Epidermal melanocyte (primary cell): ENCODE measurements at regions not wholly inside any gene's neighbourhood (a gene's known extent, or its start where the extent isn't known, plus 50 kb on each side); places are given as distances from the start of the nearest gene placed in this dataset.

Experiments used
- DNase-seq: peaks from one replicate; pipeline ENCODE4 v3.0.0; 2011; ENCODE audit warnings: low spot score; ENCODE audit not compliant: insufficient read length

DNA sequence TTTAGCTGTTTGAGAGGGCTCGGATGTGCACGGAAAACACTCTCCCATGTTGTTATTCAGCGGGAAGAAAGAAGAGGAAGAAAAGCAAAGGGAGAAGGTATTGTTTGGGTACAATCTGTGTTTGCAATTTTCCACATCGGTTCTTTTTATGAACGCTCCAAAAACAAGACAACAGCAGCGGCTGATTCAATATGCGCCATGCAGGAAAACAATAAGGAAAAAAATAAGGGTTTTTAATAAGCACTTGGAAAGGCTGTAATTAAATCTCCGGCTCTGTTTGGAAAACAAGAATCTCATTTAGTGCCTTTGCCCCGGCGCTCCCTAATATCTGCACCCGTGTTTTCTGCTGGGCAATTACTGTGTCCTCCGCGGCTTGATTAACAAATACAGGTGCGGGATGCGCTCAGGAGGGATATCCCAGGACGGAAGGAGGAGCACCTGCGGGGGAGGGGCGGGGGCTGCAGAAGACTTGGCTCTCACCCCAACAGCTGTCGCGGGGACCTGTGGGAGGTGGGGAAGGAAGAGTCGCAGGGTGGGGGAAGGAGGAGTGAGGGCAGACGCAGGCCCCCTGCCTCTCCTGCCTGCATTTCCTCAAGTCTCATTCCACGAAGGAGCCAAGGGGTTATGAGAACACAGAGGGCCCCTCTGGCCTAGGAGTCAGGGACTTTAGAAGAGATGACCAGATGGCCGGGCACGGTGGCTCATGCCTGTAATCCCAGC, 181.5 kb upstream of the PODXL start:
- DNase-seq, result no peak

GRCh38 chr7:131735101-131735500, 178.7 kb upstream of the PODXL start:
- DNase-seq, result no peak

DNA sequence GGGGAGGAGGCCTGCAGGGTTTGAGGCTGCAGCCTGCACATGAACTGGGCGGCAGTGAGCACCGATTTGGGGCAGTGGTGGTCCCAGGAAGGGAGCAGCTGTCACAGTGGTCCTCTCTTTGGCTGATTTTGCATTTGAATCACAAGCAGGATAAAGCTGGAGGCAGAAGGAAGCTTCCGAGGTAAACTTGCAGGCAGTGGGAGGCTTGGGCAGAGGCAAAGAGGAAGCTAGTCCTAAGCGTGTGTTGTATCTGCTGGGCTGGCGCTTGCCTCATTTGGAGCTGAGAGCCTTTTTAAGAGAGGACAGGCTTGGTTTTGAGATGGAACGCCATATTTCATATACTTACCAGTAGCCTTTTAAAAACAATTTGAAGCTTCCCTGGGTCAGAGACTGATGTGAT, 177.2 kb upstream of the PODXL start:
- DNase-seq, result no peak

DNA sequence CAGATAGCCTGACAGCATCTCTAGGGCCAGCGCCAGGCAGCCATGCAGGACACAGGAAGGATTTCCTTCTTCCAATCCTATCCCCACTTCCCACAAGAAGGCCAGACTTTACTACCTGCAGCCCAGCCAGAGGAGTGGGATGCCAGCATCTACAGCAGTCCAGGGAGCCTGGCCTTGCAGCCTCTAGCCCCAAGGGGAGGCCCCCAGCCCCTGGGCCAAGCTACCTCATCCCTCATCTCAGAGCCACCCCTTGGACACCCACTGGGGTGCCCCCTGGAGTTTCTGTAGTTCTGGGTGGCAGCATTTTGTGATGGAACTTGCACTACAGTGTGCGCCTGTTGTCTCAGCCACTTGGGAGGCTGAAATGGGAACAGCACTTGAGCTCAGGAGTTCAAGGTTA, 170.8 kb upstream of the PODXL start:
- no peak for DNase-seq

- DNase-seq, result no peak
Observed at GRCh38 chr7:131726686-131727085, 170.3 kb upstream of the PODXL start.

DNA sequence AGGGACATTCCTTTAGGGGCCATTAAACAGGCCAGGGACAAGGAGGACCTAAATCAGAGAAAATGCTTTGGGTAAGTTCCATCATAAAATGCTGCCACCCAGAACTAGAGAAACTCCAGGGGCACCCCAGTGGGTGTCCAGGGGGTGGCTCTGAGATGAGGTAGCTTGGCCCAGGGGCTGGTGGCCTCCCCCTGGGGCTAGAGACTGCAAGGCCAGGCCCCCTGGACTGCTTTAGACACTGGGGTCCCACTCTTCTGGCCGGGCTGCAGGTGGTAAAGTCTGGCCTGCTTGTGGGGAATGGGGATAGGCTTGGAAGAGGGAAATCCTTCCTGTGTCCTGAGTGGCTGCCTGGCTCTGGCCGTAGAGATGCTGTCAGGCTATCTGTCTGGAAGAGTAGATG, 169.6 kb upstream of the PODXL start:
- DNase-seq, result no peak

DNA sequence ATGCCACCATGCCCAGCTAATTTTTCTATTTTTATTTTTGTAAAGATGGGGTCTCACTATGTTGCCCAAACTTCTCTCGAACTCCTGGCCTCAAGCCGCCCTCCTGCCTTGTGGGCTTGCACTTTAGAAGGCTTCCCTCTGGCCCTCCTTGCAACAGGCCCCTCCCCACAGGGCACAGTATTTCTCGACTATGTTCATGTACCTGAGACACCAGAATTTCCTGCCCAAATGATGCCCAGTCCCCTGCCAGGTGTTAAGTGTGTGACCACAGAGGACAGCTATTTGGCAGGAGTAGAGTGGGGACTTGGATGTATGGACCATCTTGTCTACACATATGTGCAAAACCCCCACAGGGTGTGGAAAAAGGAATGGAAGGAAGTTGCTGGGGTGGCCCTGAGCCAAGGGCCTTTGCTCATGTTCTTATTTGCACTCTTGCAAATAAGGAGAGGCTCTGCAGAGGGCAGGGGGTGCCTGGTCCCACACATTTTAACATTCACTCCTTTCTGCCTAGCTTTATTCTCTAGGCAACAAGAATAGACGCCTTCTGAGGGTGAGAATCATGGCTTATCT, 168.4 kb upstream of the PODXL start:
- no peak for DNase-seq

- DNase-seq, result no peak
Observed at GRCh38 chr7:131723926-131724325, 167.5 kb upstream of the PODXL start.

- no peak for DNase-seq
Observed at GRCh38 chr7:131722371-131722770, 165.9 kb upstream of the PODXL start.

DNA sequence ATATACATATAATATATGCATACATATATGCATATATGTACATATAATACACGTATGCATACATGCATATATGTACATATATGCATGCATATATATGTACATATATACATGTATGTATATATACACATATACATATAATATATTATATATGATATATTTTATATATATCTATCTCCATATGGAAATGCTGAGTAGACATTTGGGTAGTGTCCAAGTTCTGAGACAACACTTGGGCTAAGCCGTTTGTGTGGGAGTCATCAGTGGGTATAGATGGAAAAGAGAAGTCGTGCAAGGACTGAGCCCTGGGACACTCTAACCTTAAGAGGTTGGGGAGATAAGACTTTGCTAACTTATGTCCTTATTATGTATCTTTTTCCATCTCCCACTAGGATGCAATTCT, 165.2 kb upstream of the PODXL start:
- DNase-seq, result no peak

- no peak for DNase-seq
Observed at GRCh38 chr7:131720703-131721102, 164.3 kb upstream of the PODXL start.

DNA sequence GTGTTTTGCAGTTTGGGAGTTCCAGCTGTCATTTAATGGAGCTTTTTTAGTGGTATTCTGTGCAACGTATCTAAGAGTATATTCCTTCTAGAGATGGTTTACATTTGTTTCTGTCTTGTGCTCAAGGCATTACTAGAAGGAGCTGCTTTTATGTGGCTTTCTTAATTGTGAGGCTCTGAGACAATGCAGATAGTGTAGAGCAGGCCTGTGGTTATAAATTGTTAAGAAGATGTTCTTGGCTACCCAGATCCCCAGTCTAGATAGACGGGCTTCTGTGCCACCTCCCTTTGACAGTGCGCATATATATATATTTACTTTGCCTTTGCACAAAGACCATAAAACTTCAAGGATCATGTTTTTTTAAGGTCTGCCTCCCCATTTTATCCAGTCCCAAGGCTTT, 160.8 kb upstream of the PODXL start:
- no peak for DNase-seq

GRCh38 chr7:131699323-131699722, 142.9 kb upstream of the PODXL start:
- no peak for DNase-seq

DNA sequence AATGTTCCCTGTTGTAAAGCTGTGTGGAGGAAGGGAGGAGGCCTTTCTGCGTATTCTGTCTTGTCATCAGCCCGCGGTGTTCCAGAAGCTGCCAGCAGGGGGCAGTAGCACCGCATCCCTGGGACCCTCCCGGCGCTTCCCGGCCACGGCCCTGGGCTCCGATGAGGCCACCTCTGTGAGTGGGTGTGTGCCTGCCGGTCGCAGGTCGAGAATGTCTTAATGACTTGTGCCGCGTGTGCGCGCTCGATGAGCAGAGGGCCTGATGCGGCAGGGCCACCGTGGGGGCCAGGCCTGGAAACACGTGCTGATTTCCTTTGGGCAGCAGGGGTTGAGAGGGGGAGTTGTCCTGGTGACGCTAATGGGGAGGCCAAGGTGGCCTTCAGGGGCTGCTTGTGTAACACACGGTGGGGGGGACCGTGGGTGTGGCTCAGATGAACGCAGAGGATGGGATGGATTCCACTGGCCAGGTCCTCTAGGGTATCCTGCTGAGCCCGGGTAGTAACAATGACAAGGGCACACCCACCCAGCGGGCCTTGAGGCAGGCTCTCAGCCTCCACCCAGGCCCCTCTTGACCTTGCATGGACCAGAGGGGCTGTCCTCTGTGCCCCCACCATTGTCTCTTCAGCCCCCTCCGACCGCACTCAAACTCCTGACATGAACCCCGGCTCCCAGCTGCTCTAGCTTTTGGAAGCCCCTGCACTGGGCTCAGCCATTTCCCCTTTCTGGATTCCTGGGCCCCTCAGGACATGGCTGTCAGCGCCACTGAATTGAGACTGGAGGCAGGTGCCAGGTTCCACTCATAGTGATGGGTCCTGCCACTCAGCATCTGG, 135.9 kb upstream of the PODXL start:
- DNase-seq, result no peak

- DNase-seq, result no peak
Observed at GRCh38 chr7:131691454-131692130, 135.2 kb upstream of the PODXL start.

GRCh38 chr7:131690441-131690840, 134.0 kb upstream of the PODXL start:
- DNase-seq, result no peak

DNA sequence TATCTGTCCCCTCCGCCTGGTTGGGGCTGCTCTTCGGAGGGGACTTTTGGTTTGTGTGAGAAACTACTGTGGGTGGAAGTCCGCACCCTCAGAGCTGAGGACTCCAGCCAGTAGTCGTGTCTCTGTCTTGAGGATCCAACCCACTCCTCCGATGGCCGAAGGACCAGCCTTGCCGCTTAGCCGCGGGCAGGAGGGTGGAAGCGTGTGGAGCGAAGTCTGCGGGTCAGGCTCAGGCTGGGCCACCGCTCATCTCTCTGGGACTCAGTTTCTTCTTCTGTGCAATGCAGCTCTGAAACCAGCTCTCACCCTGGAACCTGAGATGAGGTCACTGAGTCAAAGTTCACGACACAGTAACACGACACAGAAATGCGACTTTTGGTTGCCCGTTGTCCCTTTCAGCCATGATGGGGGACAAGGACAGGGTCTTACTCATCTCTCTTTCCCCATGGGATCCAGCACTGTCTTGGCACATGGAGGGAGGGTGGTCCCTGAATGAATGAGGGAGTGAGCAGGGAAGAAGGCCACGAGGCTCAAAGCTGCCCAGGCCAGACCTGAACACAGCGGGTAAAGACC, 133.3 kb upstream of the PODXL start:
- no peak for DNase-seq

DNA sequence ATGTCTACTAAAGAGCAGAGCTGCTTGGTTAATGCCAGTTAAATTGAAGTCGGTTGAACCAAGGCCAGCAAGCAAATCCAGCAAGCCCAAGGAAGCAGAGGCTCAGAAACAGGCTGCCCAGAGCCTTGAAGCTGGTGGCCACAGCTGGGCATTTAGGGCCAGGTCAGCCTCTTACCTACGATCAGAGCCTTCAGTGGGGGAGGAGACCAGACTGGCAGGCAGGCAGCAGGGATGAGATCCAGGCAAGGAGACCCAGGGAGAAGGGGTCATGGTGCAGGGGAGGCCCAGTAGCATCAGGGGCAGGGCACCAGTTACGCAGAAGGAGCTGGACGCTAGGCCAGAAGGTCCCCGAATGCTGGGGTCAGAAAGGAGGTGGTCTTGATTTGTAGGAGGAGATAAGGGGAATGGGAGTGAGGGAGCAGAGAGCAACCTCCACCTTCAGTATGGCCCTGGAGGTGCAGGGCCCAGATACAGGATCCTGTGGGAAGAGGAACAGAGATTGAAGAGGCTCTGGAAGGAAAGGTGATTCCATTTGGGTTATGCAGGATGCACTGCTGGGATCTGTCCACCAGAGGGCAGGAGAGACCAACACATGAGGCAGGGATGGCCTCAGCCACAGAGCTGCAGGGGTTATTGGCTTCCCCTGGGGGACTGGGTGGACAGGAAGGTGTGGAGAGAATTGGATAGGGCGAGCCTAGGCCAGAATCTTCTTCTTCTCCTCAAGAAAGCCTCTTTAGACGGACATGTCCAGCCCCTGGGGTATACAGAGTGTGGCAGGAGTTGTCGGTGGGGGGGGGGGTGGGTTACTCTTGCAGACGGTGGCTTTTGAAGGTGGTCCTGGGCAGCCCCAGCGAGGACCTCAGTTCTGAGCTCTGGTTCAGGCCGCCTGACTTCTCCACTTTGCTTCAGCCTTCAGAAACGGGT, 132.6 kb upstream of the PODXL start:
- peak; percentile 77 for DNase-seq

DNA sequence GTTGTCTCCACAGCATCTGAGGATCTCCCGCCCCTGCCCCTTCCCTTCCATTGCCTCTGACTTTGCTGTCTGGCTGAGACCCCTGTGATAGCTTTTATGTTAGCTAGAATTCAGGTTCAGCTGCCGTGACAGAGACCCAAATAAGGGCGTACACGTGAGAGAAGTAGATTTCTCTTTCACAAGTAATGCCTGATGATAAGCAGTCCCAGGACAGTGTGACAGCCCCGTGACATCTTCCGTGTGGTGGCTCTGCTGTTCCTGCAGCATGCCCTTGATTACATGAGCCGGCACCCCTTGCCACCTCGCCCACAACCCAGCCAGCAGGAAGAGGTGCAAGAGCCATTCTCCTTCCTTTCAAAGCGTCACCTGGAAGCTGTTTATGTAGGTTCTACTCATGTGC, 130.9 kb upstream of the PODXL start:
- DNase-seq, result no peak

DNA sequence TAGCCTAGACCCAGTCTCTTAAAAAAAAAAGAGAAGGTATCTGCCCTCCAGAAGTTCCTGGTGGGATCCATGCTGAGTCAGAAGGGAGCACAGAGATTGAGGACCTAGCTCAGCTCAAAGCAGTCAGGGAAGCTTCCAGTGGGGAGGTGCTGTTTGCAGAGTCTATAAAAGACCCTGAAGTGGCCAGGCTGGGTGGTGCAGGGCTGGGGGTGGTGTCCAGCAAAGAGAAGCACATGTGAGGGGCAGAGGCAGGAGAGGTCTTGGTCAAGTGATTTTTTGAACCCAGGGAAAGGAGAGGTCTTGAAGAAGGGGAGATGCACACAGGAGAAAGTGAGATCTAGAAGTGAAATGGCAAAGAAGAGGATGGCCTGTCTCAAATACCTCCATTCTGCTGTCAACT, 130.4 kb upstream of the PODXL start:
- DNase-seq, result no peak
